Mesodermal cell (in vitro differentiated cells): ENCODE measurements at regions not wholly inside any gene's neighbourhood (a gene's known extent, or its start where the extent isn't known, plus 50 kb on each side); places are given as distances from the start of the nearest gene placed in this dataset.
"Not testable (repeated sequence)": the region's sequence is repeated elsewhere in the genome, so short reads cannot be mapped to it uniquely, and the experiment has no call there.

ENCODE experiments used
- H3K27ac ChIP-seq: 2 replicates; pipeline ENCODE4 v1.7.0; 2013; ENCODE audit warnings: mild to moderate bottlenecking, low read depth, low read length, moderate library complexity; ENCODE audit not compliant: severe bottlenecking
- H3K36me3 ChIP-seq: 2 replicates; pipeline ENCODE4 v1.7.1; 2013; ENCODE audit warnings: mild to moderate bottlenecking, low read length, moderate library complexity; ENCODE audit not compliant: control insufficient read depth, insufficient read depth
- H3K4me1 ChIP-seq: one replicate; pipeline ENCODE4 v1.7.1; 2013; ENCODE audit warnings: mild to moderate bottlenecking, low read length; ENCODE audit not compliant: insufficient read depth, control insufficient read depth, poor library complexity, severe bottlenecking
- H3K4me3 ChIP-seq: 2 replicates; pipeline ENCODE4 v1.7.0; 2013; ENCODE audit warnings: low read length, control low read depth, mild to moderate bottlenecking; ENCODE audit not compliant: insufficient read depth, poor library complexity, severe bottlenecking; ENCODE audit errors: extremely low read depth
- H3K9me3 ChIP-seq: 2 replicates; pipeline ENCODE4 v1.7.1; 2013; ENCODE audit warnings: mild to moderate bottlenecking, low read length, moderate library complexity; ENCODE audit not compliant: control insufficient read depth
- WGBS, 2 experiments: methylation state at CpG; one replicate each; pipeline ENCODE4 v1.1.5; 2013; ENCODE audit warnings: missing lambda C conversion rate in 2 of 2; ENCODE audit not compliant: insufficient coverage in 2 of 2; 5-methylcytosine and 5-hydroxymethylcytosine counted together

- H3K27ac ChIP-seq, result no peak overlapping the region
- no peak overlapping the region for H3K4me3 ChIP-seq
- H3K4me1 ChIP-seq, result no peaks in the 10 kb centered on the region
- WGBS, 2 experiments, result 44 to 56% methylated on average over 3 of the region's 3 CpGs
- H3K9me3 ChIP-seq, result no peaks in the 10 kb centered on the region
- no peaks in the 10 kb centered on the region for H3K36me3 ChIP-seq
Measured at GRCh38 chr7:9557853-9558252, 1124.4 kb downstream of the NXPH1 start.

GRCh38 chr7:9575716-9576115, 1142.3 kb downstream of the NXPH1 start:
- H3K27ac ChIP-seq, result no peak overlapping the region
- no peaks in the 10 kb centered on the region for H3K36me3 ChIP-seq
- H3K9me3 ChIP-seq, result no peaks in the 10 kb centered on the region
- WGBS, 2 experiments, result no CpG with 5 or more reads among the region's 1 CpG
- H3K4me1 ChIP-seq, result no peaks in the 10 kb centered on the region
- no peak overlapping the region for H3K4me3 ChIP-seq

GRCh38 chr7:9582824-9583223, 1149.4 kb downstream of the NXPH1 start:
- 100% methylated on average over 1 of the region's 2 CpGs; no CpG with 5 or more reads in 1 of the 2 experiments for WGBS, 2 experiments
- no peak overlapping the region for H3K27ac ChIP-seq
- no peaks in the 10 kb centered on the region for H3K9me3 ChIP-seq
- no peaks in the 10 kb centered on the region for H3K4me1 ChIP-seq
- H3K36me3 ChIP-seq, result no peaks in the 10 kb centered on the region
- H3K4me3 ChIP-seq, result no peak overlapping the region

- H3K27ac ChIP-seq, result no peak overlapping the region
- H3K4me1 ChIP-seq, result no peaks in the 10 kb centered on the region
- H3K9me3 ChIP-seq, result no peaks in the 10 kb centered on the region
- H3K4me3 ChIP-seq, result no peak overlapping the region
- WGBS, 2 experiments, result 89 to 100% methylated on average over 1 of the region's 2 CpGs
- H3K36me3 ChIP-seq, result no peaks in the 10 kb centered on the region
Measured at GRCh38 chr7:9598411-9598810, 1165.0 kb downstream of the NXPH1 start.

GRCh38 chr7:9600974-9601373, 1167.6 kb downstream of the NXPH1 start:
- no peak overlapping the region for H3K4me3 ChIP-seq
- no peaks in the 10 kb centered on the region for H3K36me3 ChIP-seq
- H3K4me1 ChIP-seq, result no peaks in the 10 kb centered on the region
- WGBS, 2 experiments, result no CpG with 5 or more reads among the region's 2 CpGs
- H3K27ac ChIP-seq, result no peak overlapping the region
- H3K9me3 ChIP-seq, result no peaks in the 10 kb centered on the region

GRCh38 chr7:9603291-9603690, 1169.9 kb downstream of the NXPH1 start:
- H3K4me1 ChIP-seq, result no peaks in the 10 kb centered on the region
- H3K9me3 ChIP-seq, result no peaks in the 10 kb centered on the region
- H3K4me3 ChIP-seq, result no peak overlapping the region
- H3K27ac ChIP-seq, result no peak overlapping the region
- no peaks in the 10 kb centered on the region for H3K36me3 ChIP-seq

GRCh38 chr7:9608560-9608959, 1175.2 kb downstream of the NXPH1 start:
- no peaks in the 10 kb centered on the region for H3K9me3 ChIP-seq
- 60% methylated on average over 1 of the region's 1 CpG; no CpG with 5 or more reads in 1 of the 2 experiments for WGBS, 2 experiments
- no peaks in the 10 kb centered on the region for H3K4me1 ChIP-seq
- H3K4me3 ChIP-seq, result no peak overlapping the region
- no peak overlapping the region for H3K27ac ChIP-seq
- no peaks in the 10 kb centered on the region for H3K36me3 ChIP-seq

- WGBS, 2 experiments, result 93 to 96% methylated on average over 4 of the region's 6 CpGs
Measured at GRCh38 chr7:9620899-9621298, 1187.5 kb downstream of the NXPH1 start.

GRCh38 chr7:9621306-9621902, 1188.0 kb downstream of the NXPH1 start:
- H3K9me3 ChIP-seq, H3K4me1 ChIP-seq, H3K27ac ChIP-seq, H3K36me3 ChIP-seq: not testable (repeated sequence)
- peak overlapping the region; percentile 21 for H3K4me3 ChIP-seq
- WGBS, 2 experiments, result 68 to 72% methylated on average over 13 to 18 of the region's 44 CpGs

More at GRCh38 chr7:9620899-9621298, 1187.5 kb downstream of the NXPH1 start:
- not testable (repeated sequence) for H3K4me3 ChIP-seq, H3K27ac ChIP-seq, H3K36me3 ChIP-seq, H3K9me3 ChIP-seq, H3K4me1 ChIP-seq

GRCh38 chr7:9621927-9622326, 1188.5 kb downstream of the NXPH1 start:
- Histone ChIP-seq H3K4me3 (peak overlapping the region; percentile 21), H3K4me1 (no peaks in the 10 kb centered on the region), H3K27ac (no peak overlapping the region), H3K9me3 (no peaks in the 10 kb centered on the region), H3K36me3 (no peaks in the 10 kb centered on the region)
- WGBS, 2 experiments, result 50 to 64% methylated on average over 1 to 5 of the region's 9 CpGs

GRCh38 chr7:9625953-9626352, 1192.5 kb downstream of the NXPH1 start:
- Histone ChIP-seq H3K27ac (no peak overlapping the region), H3K4me1 (no peaks in the 10 kb centered on the region), H3K36me3 (no peaks in the 10 kb centered on the region), H3K9me3 (no peaks in the 10 kb centered on the region), H3K4me3 (no peak overlapping the region)
- no CpG with 5 or more reads among the region's 3 CpGs for WGBS, 2 experiments
